Natural killer cell (primary cell): ENCODE measurements at regions not wholly inside any gene's neighbourhood (a gene's known extent, or its start where the extent isn't known, plus 50 kb on each side); places are given as distances from the start of the nearest gene placed in this dataset.

ENCODE experiments used
- ATAC-seq, 3 donors: fragments of 150-1000 bp in 2 of 3; fragments of 200-7000 bp in 1 of 3; cut with Tn5 transposase; 1 replicate in 1 of 3; 2 replicates in 2 of 3; pipeline ENCODE4 v1.10.0; 2021; ENCODE audit warnings: mild to moderate bottlenecking in 2 of 3, moderate library complexity in 2 of 3
- DNase-seq, 2 donors: peaks; one replicate each; pipeline versions ENCODE4 v3.0.0 to v3.0.0-alpha.2; 2013 to 2021; ENCODE audit warnings: mixed read lengths in 1 of 2
- H3K27ac ChIP-seq: one replicate; pipeline ENCODE4 v1.5.1; 2013; ENCODE audit warnings: mild to moderate bottlenecking, low read length
- H3K27me3 ChIP-seq: one replicate; pipeline ENCODE4 v1.6.1; 2013; ENCODE audit warnings: low read length; ENCODE audit not compliant: control insufficient read depth, insufficient read depth
- H3K36me3 ChIP-seq: one replicate; pipeline ENCODE4 v1.6.1; 2013; ENCODE audit warnings: low read length; ENCODE audit not compliant: control insufficient read depth, insufficient read depth
- H3K4me1 ChIP-seq: one replicate; pipeline ENCODE4 v1.6.1; 2013; ENCODE audit warnings: low read length; ENCODE audit not compliant: control insufficient read depth, insufficient read depth
- H3K4me3 ChIP-seq: one replicate; pipeline ENCODE4 v1.5.1; 2013; ENCODE audit warnings: low read length
- H3K9me3 ChIP-seq: one replicate; pipeline ENCODE4 v1.6.1; 2013; ENCODE audit warnings: low read length; ENCODE audit not compliant: control insufficient read depth, insufficient read depth
- H3K27ac Mint-ChIP-seq, 2 donors: one replicate each; pipeline ENCODE4 v1.8.0; 2022; ENCODE audit warnings: mild to moderate bottlenecking in 2 of 2, mixed read lengths in 2 of 2, moderate library complexity in 1 of 2
- H3K27me3 Mint-ChIP-seq, 2 donors: one replicate each; pipeline ENCODE4 v1.8.0; 2022; ENCODE audit warnings: low read depth in 2 of 2, mixed read lengths in 2 of 2
- H3K36me3 Mint-ChIP-seq: one replicate; pipeline ENCODE4 v1.8.0; 2022; ENCODE audit warnings: mixed read lengths
- H3K4me1 Mint-ChIP-seq, 2 donors: one replicate each; pipeline ENCODE4 v1.8.0; 2022; ENCODE audit warnings: mixed read lengths in 2 of 2
- H3K4me3 Mint-ChIP-seq: one replicate; pipeline ENCODE4 v1.8.0; 2022; ENCODE audit warnings: mild to moderate bottlenecking, moderate library complexity, mixed read lengths
- H3K9me3 Mint-ChIP-seq, 2 donors: one replicate each; pipeline ENCODE4 v1.8.0; 2022; ENCODE audit warnings: mixed read lengths in 2 of 2
- WGBS: methylation state at CpG from one replicate; pipeline ENCODE4 v1.1.7; 2013; ENCODE audit warnings: missing lambda C conversion rate; ENCODE audit not compliant: insufficient coverage; 5-methylcytosine and 5-hydroxymethylcytosine counted together
- intact Hi-C: fragments of 100-400 bp; cut with micrococcal nuclease; formaldehyde crosslinking; loops from one replicate; pipeline ENCODE4 v1.14.2; 2022
- TF ChIP-seq, protein P1 (sequence below): fragments of 200-600 bp; IDR thresholded peaks from one replicate; pipeline ENCODE4 v1.8.0; 2022; ENCODE audit warnings: antibody characterized with exemption

DNA sequence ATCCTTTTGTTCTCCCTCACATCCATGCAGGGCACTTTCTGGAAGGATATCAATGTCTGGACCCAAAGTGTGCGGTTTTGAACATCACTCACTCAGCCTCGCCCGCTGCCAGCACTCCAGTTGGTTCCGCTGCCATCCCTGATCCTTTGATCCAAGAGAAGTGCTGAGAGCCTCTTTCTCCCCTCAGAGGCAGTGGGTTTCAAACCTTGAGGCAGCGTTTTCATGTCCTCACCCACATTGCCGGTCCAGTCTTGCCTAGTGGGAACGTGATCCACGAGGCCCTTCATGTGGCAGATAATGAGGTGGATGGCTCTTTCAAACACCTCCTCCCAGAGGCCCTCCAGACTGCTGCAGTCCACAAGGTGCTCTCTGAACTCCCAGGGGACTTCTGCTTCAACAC is 122.2 kb downstream of the ACTL8 start:
- ATAC-seq (no peak), DNase-seq (no peak)
- no peaks in the 10 kb centered on the region for H3K4me1 ChIP-seq
- no peaks in the 10 kb centered on the region for H3K4me1 Mint-ChIP-seq
- 78% methylated on average over 8 of the region's 8 CpGs for WGBS
- H3K27me3 ChIP-seq: no peaks in the 10 kb centered on the region
- no peak overlapping the region for H3K27ac ChIP-seq
- H3K9me3 ChIP-seq: no peaks in the 10 kb centered on the region
- H3K27ac Mint-ChIP-seq: no peak overlapping the region
- H3K27me3 Mint-ChIP-seq: peaks cover 0 to 9% of the 10 kb centered on the region in 2 donors
- H3K4me3 Mint-ChIP-seq: no peak overlapping the region
- H3K36me3 ChIP-seq: no peaks in the 10 kb centered on the region
- H3K36me3 Mint-ChIP-seq: no peaks in the 10 kb centered on the region
- TF ChIP-seq, protein P1, sequence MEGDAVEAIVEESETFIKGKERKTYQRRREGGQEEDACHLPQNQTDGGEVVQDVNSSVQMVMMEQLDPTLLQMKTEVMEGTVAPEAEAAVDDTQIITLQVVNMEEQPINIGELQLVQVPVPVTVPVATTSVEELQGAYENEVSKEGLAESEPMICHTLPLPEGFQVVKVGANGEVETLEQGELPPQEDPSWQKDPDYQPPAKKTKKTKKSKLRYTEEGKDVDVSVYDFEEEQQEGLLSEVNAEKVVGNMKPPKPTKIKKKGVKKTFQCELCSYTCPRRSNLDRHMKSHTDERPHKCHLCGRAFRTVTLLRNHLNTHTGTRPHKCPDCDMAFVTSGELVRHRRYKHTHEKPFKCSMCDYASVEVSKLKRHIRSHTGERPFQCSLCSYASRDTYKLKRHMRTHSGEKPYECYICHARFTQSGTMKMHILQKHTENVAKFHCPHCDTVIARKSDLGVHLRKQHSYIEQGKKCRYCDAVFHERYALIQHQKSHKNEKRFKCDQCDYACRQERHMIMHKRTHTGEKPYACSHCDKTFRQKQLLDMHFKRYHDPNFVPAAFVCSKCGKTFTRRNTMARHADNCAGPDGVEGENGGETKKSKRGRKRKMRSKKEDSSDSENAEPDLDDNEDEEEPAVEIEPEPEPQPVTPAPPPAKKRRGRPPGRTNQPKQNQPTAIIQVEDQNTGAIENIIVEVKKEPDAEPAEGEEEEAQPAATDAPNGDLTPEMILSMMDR: no peak
- H3K4me3 ChIP-seq: no peak overlapping the region
- intact Hi-C loops: no loop called here
- H3K9me3 Mint-ChIP-seq: no peaks in the 10 kb centered on the region

DNA sequence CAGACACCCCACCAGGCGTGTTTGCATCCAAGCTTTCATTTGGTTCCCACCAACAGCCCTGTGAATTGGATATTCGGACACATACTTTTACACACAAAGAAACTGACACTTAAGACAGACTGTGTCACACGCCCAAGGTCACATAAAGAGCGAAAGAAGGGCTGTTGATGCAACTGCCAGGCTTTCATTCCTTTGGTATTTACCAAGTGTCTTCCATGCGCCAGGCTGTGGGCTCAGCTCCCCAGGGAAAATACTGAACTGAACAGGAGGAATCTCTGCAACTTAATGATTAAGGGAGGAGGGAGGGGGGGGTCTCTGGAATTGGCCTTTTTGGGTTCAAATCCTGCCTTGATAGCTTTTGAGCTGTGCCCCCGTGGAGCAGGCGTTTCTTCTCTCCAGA is 122.8 kb downstream of the ACTL8 start:
- Mint-ChIP-seq H3K9me3 (no peaks in the 10 kb centered on the region), H3K27ac (no peak overlapping the region), H3K36me3 (no peaks in the 10 kb centered on the region), H3K4me1 (no peaks in the 10 kb centered on the region), H3K4me3 (no peak overlapping the region), H3K27me3 (peaks cover 0 to 9% of the 10 kb centered on the region in 2 donors)
- ATAC-seq (no peak), DNase-seq (no peak)
- WGBS: 73% methylated on average over 7 of the region's 7 CpGs
- Histone ChIP-seq H3K27me3 (no peaks in the 10 kb centered on the region), H3K4me3 (no peak overlapping the region), H3K36me3 (no peaks in the 10 kb centered on the region), H3K27ac (no peak overlapping the region), H3K4me1 (no peaks in the 10 kb centered on the region), H3K9me3 (no peaks in the 10 kb centered on the region)
- intact Hi-C loops: no loop called here
- TF ChIP-seq, protein P1: no peak

DNA sequence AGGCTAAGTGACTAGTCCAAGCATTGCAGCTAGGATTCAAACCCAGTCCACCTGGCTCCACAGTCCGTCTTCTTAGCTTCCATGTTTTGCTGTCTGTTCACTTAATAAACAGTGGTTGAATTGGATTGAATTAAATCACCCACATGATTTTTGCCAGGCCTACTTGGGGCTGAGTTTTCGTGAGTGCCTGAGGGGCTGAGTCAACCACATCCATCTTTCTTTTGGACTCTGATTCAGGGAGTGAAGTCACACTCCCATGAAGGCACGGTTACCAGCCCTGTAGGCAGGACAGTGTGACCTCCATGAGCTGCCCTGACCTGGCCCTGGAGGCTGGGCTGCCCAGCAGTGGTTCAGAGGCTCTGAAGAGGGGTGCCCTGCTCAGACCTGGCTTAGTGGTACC is 123.7 kb downstream of the ACTL8 start:
- no peak for DNase-seq
- H3K36me3 ChIP-seq: no peaks in the 10 kb centered on the region
- Mint-ChIP-seq H3K4me3 (no peak overlapping the region), H3K4me1 (no peaks in the 10 kb centered on the region), H3K27ac (no peak overlapping the region), H3K27me3 (peaks cover 0 to 9% of the 10 kb centered on the region in 2 donors), H3K36me3 (no peaks in the 10 kb centered on the region), H3K9me3 (no peaks in the 10 kb centered on the region)
- H3K27ac ChIP-seq: no peak overlapping the region
- H3K27me3 ChIP-seq: no peaks in the 10 kb centered on the region
- H3K4me3 ChIP-seq: no peak overlapping the region
- WGBS: 71% methylated on average over 3 of the region's 3 CpGs
- intact Hi-C loops: no loop called here
- H3K4me1 ChIP-seq: no peaks in the 10 kb centered on the region
- ATAC-seq: no peak
- TF ChIP-seq, protein P1: no peak
- H3K9me3 ChIP-seq: no peaks in the 10 kb centered on the region

DNA sequence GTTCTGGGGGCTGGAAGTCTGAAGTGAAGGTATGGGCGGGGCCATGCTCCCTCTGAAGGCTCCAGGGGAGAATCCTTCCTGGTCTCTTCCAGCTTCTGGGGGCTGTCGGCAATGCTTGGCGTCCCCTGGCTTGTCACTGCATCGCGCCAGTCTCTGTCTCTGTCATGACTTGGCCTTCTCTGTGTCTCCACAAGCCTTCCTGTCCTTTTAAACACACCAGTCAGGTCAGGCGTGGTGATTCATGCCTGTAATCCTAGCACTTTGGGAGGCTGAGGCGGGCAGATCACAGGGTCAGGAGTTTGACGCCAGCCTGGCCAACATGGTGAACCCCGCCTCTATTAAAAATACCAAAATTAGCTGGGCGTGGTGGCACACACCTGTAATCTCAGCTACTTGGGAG is 125.3 kb downstream of the ACTL8 start:
- Mint-ChIP-seq H3K9me3 (no peaks in the 10 kb centered on the region), H3K27ac (no peak overlapping the region), H3K4me3 (no peak overlapping the region), H3K4me1 (no peaks in the 10 kb centered on the region), H3K27me3 (peaks cover 2 to 9% of the 10 kb centered on the region in 2 donors), H3K36me3 (no peaks in the 10 kb centered on the region)
- Histone ChIP-seq H3K4me3 (no peak overlapping the region), H3K36me3 (no peaks in the 10 kb centered on the region), H3K4me1 (no peaks in the 10 kb centered on the region), H3K9me3 (no peaks in the 10 kb centered on the region), H3K27ac (no peak overlapping the region), H3K27me3 (no peaks in the 10 kb centered on the region)
- no peak for ATAC-seq
- WGBS: 84% methylated on average over 10 of the region's 10 CpGs
- intact Hi-C loops: no loop called here
- TF ChIP-seq, protein P1: no peak
- DNase-seq: no peak
